Liver (tissue), 8 donors: ENCODE measurements at regions not wholly inside any gene's neighbourhood (a gene's known extent, or its start where the extent isn't known, plus 50 kb on each side); places are given as distances from the start of the nearest gene placed in this dataset.
A peak's percentile ranks its signal among the peaks of the same experiment; 100 is the strongest.

Source experiments
- DNase-seq: peaks from one replicate; pipeline ENCODE4 v3.0.0-alpha.2; 2017; ENCODE audit warnings: low spot score
- H3K27ac ChIP-seq, 2 donors: one replicate each; pipeline ENCODE4 v1.7.0; 2013; ENCODE audit warnings: inconsistent platforms in 2 of 2, low read length in 2 of 2, control low read depth in 1 of 2, low read depth in 1 of 2, mild to moderate bottlenecking in 1 of 2
- H3K27me3 ChIP-seq, 4 donors: one replicate each; pipeline versions ENCODE4 v1.6.1 to v1.7.0; 2013; ENCODE audit warnings: low read length in 3 of 4, inconsistent platforms in 1 of 4, mild to moderate bottlenecking in 1 of 4, moderate library complexity in 1 of 4; ENCODE audit not compliant: control insufficient read depth in 4 of 4, insufficient read depth in 4 of 4
- H3K36me3 ChIP-seq, 4 donors: one replicate each; pipeline versions ENCODE4 v1.6.1 to v1.7.0; 2013; ENCODE audit warnings: low read length in 3 of 4, mild to moderate bottlenecking in 3 of 4, low read depth in 1 of 4, moderate library complexity in 1 of 4; ENCODE audit not compliant: control insufficient read depth in 4 of 4, insufficient read depth in 3 of 4
- H3K4me1 ChIP-seq, 4 donors: one replicate each; pipeline versions ENCODE4 v1.6.1 to v1.7.0; 2013; ENCODE audit warnings: low read length in 3 of 4, mild to moderate bottlenecking in 3 of 4, moderate library complexity in 1 of 4; ENCODE audit not compliant: control insufficient read depth in 4 of 4, insufficient read depth in 4 of 4
- H3K4me3 ChIP-seq, 3 donors: one replicate each; pipeline versions ENCODE4 v1.6.1 to v1.7.0; 2013; ENCODE audit warnings: low read length in 3 of 3, control low read depth in 1 of 3, low read depth in 1 of 3, mild to moderate bottlenecking in 1 of 3
- H3K9ac ChIP-seq, 2 donors: one replicate each; pipeline ENCODE4 v1.7.0; 2013; ENCODE audit warnings: low read length in 2 of 2, mild to moderate bottlenecking in 2 of 2, moderate library complexity in 2 of 2, control low read depth in 1 of 2, low read depth in 1 of 2
- H3K9me3 ChIP-seq, 4 donors: one replicate each; pipeline versions ENCODE4 v1.6.1 to v1.7.0; 2013; ENCODE audit warnings: low read length in 3 of 4; ENCODE audit not compliant: control insufficient read depth in 4 of 4
- EGR1 ChIP-seq, 2 donors: IDR thresholded peaks; 2 replicates each; pipeline ENCODE4 v1.6.1; 2016 to 2018; ENCODE audit warnings: antibody characterized with exemption in 2 of 2, low read depth in 2 of 2
- FOXA1 ChIP-seq: IDR thresholded peaks from 2 replicates; pipeline ENCODE4 v1.6.1; 2016; ENCODE audit warnings: antibody characterized with exemption
- FOXA2 ChIP-seq: IDR thresholded peaks from 2 replicates; pipeline ENCODE4 v1.6.1; 2016; ENCODE audit warnings: antibody characterized with exemption
- GABPA ChIP-seq, 2 donors: IDR thresholded peaks in 1 of 2; conservative IDR thresholded peaks in 1 of 2; 2 replicates each; pipeline ENCODE4 v1.6.1; 2016; ENCODE audit warnings: antibody characterized with exemption in 2 of 2, mild to moderate bottlenecking in 1 of 2, moderate library complexity in 1 of 2
- HNF4A ChIP-seq, 2 donors: conservative IDR thresholded peaks; 2 replicates each; pipeline ENCODE4 v1.6.1; 2016; ENCODE audit warnings: antibody characterized with exemption in 2 of 2, mild to moderate bottlenecking in 2 of 2
- HNF4G ChIP-seq: IDR thresholded peaks from 2 replicates; pipeline ENCODE4 v1.6.1; 2016; ENCODE audit warnings: antibody characterized with exemption
- JUND ChIP-seq, 2 donors: IDR thresholded peaks; 2 replicates each; pipeline ENCODE4 v1.6.1; 2016; ENCODE audit warnings: antibody characterized with exemption in 2 of 2
- NR2F2 ChIP-seq: IDR thresholded peaks from 2 replicates; pipeline ENCODE4 v1.6.1; 2016; ENCODE audit warnings: antibody characterized with exemption
- RAD21 ChIP-seq, 2 donors: IDR thresholded peaks; 2 replicates each; pipeline ENCODE4 v1.6.1; 2016; ENCODE audit warnings: antibody characterized with exemption in 2 of 2, mild to moderate bottlenecking in 2 of 2
- RXRA ChIP-seq, 2 donors: IDR thresholded peaks; 2 replicates each; pipeline ENCODE4 v1.6.1; 2017 to 2018; ENCODE audit warnings: antibody characterized with exemption in 2 of 2, mild to moderate bottlenecking in 1 of 2
- SP1 ChIP-seq: IDR thresholded peaks from 2 replicates; pipeline ENCODE4 v1.6.1; 2018; ENCODE audit warnings: antibody characterized with exemption, mild to moderate bottlenecking
- TAF1 ChIP-seq: conservative IDR thresholded peaks from 2 replicates; pipeline ENCODE4 v1.6.1; 2016; ENCODE audit warnings: antibody characterized with exemption, mild to moderate bottlenecking
- YY1 ChIP-seq: IDR thresholded peaks from 2 replicates; pipeline ENCODE4 v1.6.1; 2016; ENCODE audit warnings: antibody characterized with exemption, mild to moderate bottlenecking
- whole genome bisulfite sequencing: extraction: QIAGEN DNeasy Blood & Tissue Kit; methylation state at CpG from one replicate; pipeline ENCODE4 v1.1.7; 2013; 5-methylcytosine and 5-hydroxymethylcytosine counted together
- TF ChIP-seq, protein P1 (sequence below): IDR thresholded peaks from 2 replicates; pipeline ENCODE4 v1.6.1; 2016; ENCODE audit warnings: antibody characterized with exemption
- TF ChIP-seq, protein P2 (sequence below): IDR thresholded peaks from 2 replicates; pipeline ENCODE4 v1.6.1; 2016; ENCODE audit warnings: antibody characterized with exemption
- TF ChIP-seq, protein P3 (sequence below): IDR thresholded peaks from 2 replicates; pipeline ENCODE4 v1.6.1; 2016; ENCODE audit warnings: antibody characterized with exemption, mild to moderate bottlenecking
- TF ChIP-seq, protein P4 (sequence below): IDR thresholded peaks from 2 replicates; pipeline ENCODE4 v1.6.1; 2016; ENCODE audit warnings: antibody characterized with exemption
- TF ChIP-seq, protein P5 (sequence below): fragments of 150-350 bp; IDR thresholded peaks from 2 replicates; pipeline ENCODE4 v1.5.1; 2017; ENCODE audit warnings: improper control_type of control experiment, low read depth, low read length; ENCODE audit not compliant: missing input control
- donor health status: healthy.
- donor health status: healthy.
- donor health status: healthy.
- donor health status: healthy.
- donor health status: healthy.

DNA sequence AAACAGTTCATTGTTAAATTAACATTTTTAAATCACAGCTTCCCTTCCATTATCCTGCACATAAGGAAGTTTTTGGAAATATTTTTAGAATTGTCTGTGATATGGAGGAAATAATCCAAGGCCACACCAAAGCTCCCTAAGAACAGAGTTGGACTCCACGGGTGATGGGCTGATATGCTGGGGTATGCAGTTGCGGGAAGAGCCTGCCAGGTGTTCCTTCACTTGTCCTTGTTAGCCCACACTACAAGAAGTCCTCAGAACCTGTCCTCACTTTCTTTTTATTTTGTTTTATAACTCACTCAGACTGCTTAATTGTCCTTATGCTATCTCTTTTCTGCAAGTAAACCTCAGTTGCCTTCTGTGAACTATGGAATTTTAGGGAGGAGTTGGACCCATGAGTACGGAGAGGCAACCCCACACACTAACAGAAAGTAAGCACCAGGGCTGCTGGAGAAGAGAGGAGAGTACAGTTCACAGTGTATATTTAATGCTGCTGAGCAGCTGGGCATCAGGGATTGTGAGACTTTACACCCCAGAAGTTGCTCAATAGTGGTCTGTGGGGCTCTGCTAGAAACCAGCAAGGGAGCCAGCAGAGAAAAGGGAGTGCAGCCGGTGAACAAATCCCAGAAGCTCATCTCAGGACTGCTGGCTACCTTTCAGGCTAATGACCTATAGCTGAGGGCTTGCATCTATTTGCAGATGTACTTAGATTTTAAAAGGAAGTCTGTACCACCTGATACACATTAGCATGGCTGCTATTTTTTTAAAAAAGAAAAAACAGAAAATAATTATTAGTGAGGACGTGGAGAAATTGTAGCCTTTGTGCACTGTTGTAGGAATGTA is 64.6 kb upstream of the FOXN2 start:
- Histone ChIP-seq H3K9me3 (no peaks in the 10 kb centered on the region), H3K4me3 (peak overlapping the region in 1 of 3 donors; percentile 27), H3K27me3 (no peaks in the 10 kb centered on the region), H3K27ac (peak overlapping the region; percentile 66 to 90), H3K36me3 (no peaks in the 10 kb centered on the region), H3K4me1 (peaks cover 2 to 30% (median 27%) of the 10 kb centered on the region in 4 donors), H3K9ac (peak overlapping the region in 1 of 2 donors; percentile 19)
- TF ChIP-seq JUND (IDR thresholded peaks at IDR 0.05): peak; percentile 53 to 82
- TF ChIP-seq HNF4G: peak; percentile 89
- TF ChIP-seq, protein P1, sequence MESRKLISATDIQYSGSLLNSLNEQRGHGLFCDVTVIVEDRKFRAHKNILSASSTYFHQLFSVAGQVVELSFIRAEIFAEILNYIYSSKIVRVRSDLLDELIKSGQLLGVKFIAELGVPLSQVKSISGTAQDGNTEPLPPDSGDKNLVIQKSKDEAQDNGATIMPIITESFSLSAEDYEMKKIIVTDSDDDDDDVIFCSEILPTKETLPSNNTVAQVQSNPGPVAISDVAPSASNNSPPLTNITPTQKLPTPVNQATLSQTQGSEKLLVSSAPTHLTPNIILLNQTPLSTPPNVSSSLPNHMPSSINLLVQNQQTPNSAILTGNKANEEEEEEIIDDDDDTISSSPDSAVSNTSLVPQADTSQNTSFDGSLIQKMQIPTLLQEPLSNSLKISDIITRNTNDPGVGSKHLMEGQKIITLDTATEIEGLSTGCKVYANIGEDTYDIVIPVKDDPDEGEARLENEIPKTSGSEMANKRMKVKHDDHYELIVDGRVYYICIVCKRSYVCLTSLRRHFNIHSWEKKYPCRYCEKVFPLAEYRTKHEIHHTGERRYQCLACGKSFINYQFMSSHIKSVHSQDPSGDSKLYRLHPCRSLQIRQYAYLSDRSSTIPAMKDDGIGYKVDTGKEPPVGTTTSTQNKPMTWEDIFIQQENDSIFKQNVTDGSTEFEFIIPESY: peak; percentile 39
- TF ChIP-seq RAD21 (IDR thresholded peaks at IDR 0.05): peak; percentile 53 to 68
- peak; percentile 61 for TF ChIP-seq YY1
- TF ChIP-seq, protein P2, sequence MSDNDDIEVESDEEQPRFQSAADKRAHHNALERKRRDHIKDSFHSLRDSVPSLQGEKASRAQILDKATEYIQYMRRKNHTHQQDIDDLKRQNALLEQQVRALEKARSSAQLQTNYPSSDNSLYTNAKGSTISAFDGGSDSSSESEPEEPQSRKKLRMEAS: peak; percentile 11
- TF ChIP-seq EGR1 (IDR thresholded peaks at IDR 0.05; ENCODE audit: low read depth in 2 of 2): peak in 1 of 2 donors; percentile 13
- TF ChIP-seq, protein P3, sequence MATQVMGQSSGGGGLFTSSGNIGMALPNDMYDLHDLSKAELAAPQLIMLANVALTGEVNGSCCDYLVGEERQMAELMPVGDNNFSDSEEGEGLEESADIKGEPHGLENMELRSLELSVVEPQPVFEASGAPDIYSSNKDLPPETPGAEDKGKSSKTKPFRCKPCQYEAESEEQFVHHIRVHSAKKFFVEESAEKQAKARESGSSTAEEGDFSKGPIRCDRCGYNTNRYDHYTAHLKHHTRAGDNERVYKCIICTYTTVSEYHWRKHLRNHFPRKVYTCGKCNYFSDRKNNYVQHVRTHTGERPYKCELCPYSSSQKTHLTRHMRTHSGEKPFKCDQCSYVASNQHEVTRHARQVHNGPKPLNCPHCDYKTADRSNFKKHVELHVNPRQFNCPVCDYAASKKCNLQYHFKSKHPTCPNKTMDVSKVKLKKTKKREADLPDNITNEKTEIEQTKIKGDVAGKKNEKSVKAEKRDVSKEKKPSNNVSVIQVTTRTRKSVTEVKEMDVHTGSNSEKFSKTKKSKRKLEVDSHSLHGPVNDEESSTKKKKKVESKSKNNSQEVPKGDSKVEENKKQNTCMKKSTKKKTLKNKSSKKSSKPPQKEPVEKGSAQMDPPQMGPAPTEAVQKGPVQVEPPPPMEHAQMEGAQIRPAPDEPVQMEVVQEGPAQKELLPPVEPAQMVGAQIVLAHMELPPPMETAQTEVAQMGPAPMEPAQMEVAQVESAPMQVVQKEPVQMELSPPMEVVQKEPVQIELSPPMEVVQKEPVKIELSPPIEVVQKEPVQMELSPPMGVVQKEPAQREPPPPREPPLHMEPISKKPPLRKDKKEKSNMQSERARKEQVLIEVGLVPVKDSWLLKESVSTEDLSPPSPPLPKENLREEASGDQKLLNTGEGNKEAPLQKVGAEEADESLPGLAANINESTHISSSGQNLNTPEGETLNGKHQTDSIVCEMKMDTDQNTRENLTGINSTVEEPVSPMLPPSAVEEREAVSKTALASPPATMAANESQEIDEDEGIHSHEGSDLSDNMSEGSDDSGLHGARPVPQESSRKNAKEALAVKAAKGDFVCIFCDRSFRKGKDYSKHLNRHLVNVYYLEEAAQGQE: peak; percentile 78
- TF ChIP-seq HNF4A (conservative IDR thresholded peaks at IDR 0.05): peak; percentile 94
- peak; percentile 75 to 86 for TF ChIP-seq RXRA (IDR thresholded peaks at IDR 0.05)
- TF ChIP-seq TAF1: no peak
- no peak for TF ChIP-seq GABPA (IDR thresholded peaks at IDR 0.05 in 1 of 2, conservative IDR thresholded peaks at IDR 0.05 in 1 of 2)
- no peak for TF ChIP-seq NR2F2
- TF ChIP-seq FOXA1: no peak
- TF ChIP-seq FOXA2: peak; percentile 55
- TF ChIP-seq, protein P4, sequence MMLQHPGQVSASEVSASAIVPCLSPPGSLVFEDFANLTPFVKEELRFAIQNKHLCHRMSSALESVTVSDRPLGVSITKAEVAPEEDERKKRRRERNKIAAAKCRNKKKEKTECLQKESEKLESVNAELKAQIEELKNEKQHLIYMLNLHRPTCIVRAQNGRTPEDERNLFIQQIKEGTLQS: no peak
- peak; percentile 88 for TF ChIP-seq SP1
- TF ChIP-seq, protein P5, sequence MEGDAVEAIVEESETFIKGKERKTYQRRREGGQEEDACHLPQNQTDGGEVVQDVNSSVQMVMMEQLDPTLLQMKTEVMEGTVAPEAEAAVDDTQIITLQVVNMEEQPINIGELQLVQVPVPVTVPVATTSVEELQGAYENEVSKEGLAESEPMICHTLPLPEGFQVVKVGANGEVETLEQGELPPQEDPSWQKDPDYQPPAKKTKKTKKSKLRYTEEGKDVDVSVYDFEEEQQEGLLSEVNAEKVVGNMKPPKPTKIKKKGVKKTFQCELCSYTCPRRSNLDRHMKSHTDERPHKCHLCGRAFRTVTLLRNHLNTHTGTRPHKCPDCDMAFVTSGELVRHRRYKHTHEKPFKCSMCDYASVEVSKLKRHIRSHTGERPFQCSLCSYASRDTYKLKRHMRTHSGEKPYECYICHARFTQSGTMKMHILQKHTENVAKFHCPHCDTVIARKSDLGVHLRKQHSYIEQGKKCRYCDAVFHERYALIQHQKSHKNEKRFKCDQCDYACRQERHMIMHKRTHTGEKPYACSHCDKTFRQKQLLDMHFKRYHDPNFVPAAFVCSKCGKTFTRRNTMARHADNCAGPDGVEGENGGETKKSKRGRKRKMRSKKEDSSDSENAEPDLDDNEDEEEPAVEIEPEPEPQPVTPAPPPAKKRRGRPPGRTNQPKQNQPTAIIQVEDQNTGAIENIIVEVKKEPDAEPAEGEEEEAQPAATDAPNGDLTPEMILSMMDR: no peak
- no peak for DNase-seq
- WGBS: 26% methylated on average over 5 of the region's 5 CpGs
